C1 segment of cervical spinal cord (tissue), 14 donors: ENCODE measurements at regions not wholly inside any gene's neighbourhood (a gene's known extent, or its start where the extent isn't known, plus 50 kb on each side); places are given as distances from the start of the nearest gene placed in this dataset.
"Not testable (repeated sequence)": the region's sequence is repeated elsewhere in the genome, so short reads cannot be mapped to it uniquely, and the experiment has no call there.

Experiments used
- DNase-seq, 14 donors: peaks; one replicate each; lab custom pipeline; 2025; lab: John Stamatoyannopoulos, UW

- DNase-seq, result no peak
Measured at GRCh38 chr9:108045851-108046250, 556.3 kb upstream of the KLF4 start.

DNA sequence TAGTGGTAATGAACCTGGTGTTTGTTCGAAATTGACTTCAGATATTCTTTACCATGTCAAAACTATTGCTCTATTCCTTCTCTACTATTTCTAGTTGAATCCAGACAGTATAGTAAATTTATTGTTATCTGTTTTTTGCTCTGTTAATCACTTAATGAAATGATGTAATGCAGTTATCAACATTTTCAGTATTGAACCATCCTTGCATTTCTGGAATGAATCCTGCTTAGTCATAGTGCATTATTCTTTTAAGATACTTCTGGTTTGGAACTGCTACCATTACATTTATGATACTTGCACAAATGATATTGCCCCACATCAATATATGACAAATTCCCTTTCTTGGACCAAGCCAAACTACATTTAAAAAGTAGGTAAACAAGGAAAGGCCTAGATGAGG is 554.0 kb upstream of the KLF4 start:
- DNase-seq, result no peak

GRCh38 chr9:108041551-108041950 is 552.0 kb upstream of the KLF4 start:
- DNase-seq, result no peak

GRCh38 chr9:108040783-108041182 is 551.2 kb upstream of the KLF4 start:
- no peak for DNase-seq

- no peak for DNase-seq
Measured at GRCh38 chr9:108039493-108039892, 549.9 kb upstream of the KLF4 start.

DNA sequence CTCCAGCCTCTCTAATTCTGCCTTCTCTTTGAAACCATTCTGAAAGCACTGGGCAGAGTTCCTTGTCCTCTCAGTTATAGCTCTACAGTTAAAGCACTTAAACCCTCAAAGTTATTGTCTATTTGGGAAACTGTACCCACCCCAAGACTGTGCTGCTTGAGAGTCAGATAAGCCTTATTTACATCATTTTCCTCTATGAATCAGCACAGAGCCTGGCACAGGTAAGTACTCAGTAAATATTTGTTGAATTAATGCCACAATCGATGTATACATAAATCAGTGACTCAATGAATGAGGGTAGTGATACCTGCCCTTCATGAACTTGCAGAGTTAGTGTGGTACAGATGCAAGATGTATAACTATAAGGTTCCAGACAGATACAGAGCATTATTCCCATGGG is 549.4 kb upstream of the KLF4 start:
- no peak for DNase-seq

GRCh38 chr9:108035487-108035886 is 545.9 kb upstream of the KLF4 start:
- DNase-seq, result no peak

GRCh38 chr9:108033976-108034964 is 544.7 kb upstream of the KLF4 start:
- DNase-seq, result no peak

GRCh38 chr9:108032079-108032478 is 542.5 kb upstream of the KLF4 start:
- not testable (repeated sequence) for DNase-seq

DNA sequence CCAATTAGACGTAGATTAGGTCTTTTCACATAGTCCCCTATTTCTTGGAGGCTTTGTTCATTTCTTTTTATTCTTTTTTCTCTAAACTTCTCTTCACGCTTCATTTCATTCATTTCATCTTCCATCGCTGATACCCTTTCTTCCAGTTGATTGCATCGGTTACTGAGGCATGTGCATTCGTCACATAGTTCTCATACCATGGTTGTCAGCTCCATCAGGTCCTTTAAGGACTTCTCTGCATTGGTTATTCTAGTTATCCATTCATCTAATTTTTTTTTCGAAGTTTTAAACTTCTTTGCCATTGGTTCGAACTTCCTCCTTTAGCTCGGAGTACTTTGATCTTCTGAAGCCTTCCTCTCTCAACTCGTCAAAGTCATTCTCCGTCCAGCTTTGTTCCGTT is 541.7 kb upstream of the KLF4 start:
- DNase-seq, result not testable (repeated sequence)

GRCh38 chr9:108026718-108027117 is 537.1 kb upstream of the KLF4 start:
- not testable (repeated sequence) for DNase-seq

DNA sequence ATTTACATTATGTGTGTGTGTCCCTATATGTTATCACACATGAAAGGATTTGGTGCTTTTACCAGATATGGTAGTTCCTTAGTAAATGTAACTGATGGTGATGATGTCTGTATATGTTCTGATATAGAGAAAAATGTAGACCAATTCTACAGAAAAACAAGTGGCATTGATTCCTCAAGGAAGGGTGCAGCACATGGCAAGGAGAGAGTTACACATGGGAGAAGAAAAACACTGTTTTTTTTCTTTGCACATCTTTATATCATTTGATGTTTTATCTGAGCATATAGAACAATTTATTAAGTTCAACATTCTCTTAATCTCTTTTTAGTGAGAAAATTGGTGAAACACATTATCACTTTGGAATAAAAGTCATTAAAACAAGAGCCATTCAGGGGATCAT is 535.0 kb upstream of the KLF4 start:
- DNase-seq, result no peak

GRCh38 chr9:108022246-108022935 is 532.8 kb upstream of the KLF4 start:
- no peak for DNase-seq

- no peak for DNase-seq
Measured at GRCh38 chr9:108021096-108021710, 531.6 kb upstream of the KLF4 start.

DNA sequence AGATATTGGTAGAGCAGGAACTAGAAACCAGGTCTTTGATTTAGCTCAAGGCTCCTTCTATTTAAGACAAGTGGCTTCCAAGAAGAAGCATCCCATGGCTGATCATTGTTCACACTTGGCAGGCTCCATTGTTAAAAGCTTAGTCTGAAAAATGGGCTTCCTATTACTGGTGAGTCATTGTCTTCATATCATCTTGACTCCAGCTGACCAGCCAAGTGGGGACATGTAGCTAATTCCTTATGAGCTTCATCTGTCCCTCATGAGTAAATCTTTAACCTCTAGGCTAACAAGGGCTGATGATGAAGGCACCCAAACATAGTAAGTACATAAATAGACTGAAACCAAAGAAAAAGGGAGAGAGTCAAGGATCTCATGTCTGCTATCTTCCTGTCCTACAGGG is 530.3 kb upstream of the KLF4 start:
- DNase-seq, result no peak

DNA sequence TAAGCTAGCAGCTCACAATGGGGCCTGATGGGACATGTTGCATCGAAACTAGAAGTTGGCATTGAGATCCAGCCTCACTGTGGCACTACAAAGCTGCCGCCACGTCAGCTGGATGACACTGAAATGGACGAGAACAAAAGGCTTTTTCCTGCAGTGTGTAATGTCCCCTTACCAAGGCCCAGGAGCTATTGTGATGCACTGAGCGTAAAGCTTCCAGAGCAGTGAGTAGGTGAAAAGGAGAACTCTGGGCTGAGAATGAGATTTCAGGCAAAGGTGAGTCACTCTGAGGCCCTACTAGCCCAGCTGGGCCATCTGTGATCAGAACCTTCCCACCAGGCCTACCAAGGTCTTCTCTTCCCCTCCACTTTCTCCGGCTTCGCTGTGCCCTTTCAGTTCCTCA is 528.1 kb upstream of the KLF4 start:
- DNase-seq, result no peak

- DNase-seq, result no peak
Measured at GRCh38 chr9:108016446-108016845, 526.9 kb upstream of the KLF4 start.

DNA sequence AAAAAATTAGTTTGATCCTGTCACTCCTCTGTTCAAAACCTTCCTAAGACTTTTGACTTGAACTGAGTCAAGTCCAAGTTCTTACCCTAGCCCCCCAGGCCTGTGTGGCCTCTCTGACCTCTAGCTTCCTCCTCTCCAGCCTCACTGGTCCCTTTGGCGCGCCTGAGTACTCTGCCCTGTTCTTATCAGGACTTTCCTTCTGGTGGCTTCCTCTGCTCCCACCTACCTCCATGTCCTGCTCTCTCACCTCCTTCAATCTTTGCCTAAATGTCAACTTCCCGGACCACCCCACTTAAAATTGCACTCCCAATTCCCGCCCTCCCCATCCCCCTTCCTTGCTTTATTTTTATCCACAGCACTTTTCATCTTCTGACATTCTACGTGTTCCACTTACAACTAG is 526.1 kb upstream of the KLF4 start:
- DNase-seq, result no peak

DNA sequence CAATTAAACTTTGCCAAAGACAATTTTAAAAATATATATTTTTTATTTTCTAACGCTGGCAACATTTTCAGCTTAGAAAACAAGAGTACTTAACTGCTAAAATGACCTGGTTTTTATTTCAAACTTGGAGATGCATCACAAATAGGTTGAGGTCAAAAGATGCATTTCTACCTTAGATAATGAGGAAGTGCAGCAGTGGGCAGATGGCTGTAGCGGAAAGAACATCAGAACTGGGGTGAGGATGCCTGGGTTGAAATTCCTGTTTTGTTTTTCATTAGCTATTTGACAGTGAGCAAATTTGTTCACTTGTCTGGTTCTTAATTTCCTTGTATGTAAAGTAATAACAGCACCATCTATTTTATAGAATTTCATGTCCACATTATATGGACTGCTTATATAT is 524.8 kb upstream of the KLF4 start:
- no peak for DNase-seq

DNA sequence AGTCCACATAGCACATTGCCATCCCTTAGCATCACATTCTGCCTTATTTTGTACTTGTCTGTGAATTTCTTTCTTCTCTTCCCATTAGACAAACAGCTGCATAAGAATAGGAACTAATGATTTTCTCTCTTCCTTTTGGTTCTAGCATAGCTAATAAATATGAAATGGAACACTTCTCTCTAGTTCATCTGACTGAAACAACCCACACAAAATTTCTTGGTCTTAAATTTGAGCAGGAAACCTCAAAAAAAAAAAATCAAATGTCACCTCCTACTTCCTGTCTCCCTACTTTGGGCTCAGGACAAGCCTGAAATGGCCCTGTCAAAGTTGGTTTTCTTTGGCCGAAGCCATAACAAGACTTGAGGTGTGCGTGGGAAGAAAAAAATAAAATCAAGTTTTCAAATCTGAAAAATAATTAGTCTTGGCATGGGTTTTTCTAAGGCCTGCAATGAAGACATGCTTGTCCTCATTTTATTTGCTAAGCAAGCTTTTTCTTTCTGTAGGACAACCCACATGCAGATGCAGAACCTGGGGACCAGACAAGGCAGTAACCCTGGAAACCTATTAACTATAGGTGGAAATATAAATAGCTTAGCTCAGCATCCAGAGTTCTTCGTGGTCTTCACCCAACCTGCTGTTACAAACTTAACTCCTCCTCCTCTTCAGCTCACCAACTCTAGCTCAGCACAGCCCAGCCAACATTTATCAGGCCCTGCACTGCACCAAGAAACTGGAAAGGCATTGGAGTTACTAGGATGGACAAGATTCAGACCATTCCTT is 523.5 kb upstream of the KLF4 start:
- DNase-seq, result no peak

DNA sequence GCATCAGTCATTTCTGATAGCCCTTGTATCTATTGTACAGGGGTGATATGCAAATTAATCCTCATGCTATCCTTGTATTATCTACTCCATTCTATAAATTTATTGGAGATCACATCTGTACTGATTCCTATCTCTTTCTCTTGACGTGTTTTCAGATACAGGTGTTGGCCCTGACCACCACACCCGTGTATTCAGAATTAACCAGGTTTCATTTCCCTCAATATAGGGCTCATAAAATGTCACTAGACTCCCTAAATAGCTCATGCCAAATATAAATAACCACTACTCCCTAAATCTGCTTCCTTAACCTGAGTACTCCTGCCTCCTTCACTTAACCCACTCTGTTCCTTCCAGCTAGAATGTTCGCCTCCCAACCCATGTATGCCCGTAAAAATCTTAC is 522.8 kb upstream of the KLF4 start:
- no peak for DNase-seq

DNA sequence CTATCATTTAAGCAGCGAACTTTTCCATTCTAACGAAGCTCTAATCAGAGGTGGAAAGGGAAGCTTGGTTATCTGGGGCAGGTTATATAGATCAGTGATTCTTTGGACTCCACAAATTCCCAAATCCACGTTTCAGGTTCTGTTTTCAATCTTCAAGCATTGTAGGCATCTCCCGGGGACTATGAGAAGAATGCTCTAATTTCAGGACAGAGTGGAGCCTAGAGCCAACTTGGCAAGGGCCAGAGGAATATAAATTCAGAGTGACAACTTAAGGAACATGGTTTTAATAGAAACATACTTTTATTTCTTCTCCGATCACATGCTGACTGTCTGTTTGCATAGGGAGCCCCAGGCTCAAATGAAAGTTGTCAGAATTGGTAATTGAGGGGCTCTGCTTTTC is 514.0 kb upstream of the KLF4 start:
- DNase-seq, result no peak
